Colonic mucosa (tissue), 4 donors: ENCODE measurements at regions not wholly inside any gene's neighbourhood (a gene's known extent, or its start where the extent isn't known, plus 50 kb on each side); places are given as distances from the start of the nearest gene placed in this dataset.

ENCODE experiments used
- DNase-seq: peaks from one replicate; pipeline ENCODE4 v3.0.0-alpha.2; 2020
- H3K27ac ChIP-seq: fragments of 200-600 bp; one replicate; pipeline ENCODE4 v1.8.0; 2021
- H3K27me3 ChIP-seq: fragments of 200-600 bp; one replicate; pipeline ENCODE4 v1.8.0; 2021
- H3K36me3 ChIP-seq: fragments of 200-600 bp; one replicate; pipeline ENCODE4 v1.8.0; 2021
- H3K4me1 ChIP-seq: fragments of 200-600 bp; one replicate; pipeline ENCODE4 v1.8.0; 2021; ENCODE audit warnings: mild to moderate bottlenecking
- H3K4me3 ChIP-seq: fragments of 200-600 bp; one replicate; pipeline ENCODE4 v1.8.0; 2021
- H3K9ac ChIP-seq, 2 donors: one replicate each; pipeline ENCODE4 v1.7.0; 2013; ENCODE audit warnings: control low read depth in 2 of 2, low read depth in 2 of 2, low read length in 2 of 2
- H3K9me3 ChIP-seq: fragments of 200-600 bp; one replicate; pipeline ENCODE4 v1.8.0; 2021
- CTCF ChIP-seq: fragments of 200-600 bp; IDR thresholded peaks from one replicate; pipeline ENCODE4 v1.8.0; 2022; ENCODE audit warnings: antibody characterized with exemption, mild to moderate bottlenecking
- intact Hi-C: fragments of 100-400 bp; cut with DNase I; formaldehyde crosslinking; loops from one replicate; pipeline ENCODE4 v1.14.1; 2022
- donor health status: healthy.
- donor health status: DM: no; HTN: no; CAD: no.
- donor health status: DM: no; HTN: no; CAD: no.

- no peaks in the 10 kb centered on the region for H3K9me3 ChIP-seq
- DNase-seq, result no peak
- H3K9ac ChIP-seq, result no peak overlapping the region
- H3K27ac ChIP-seq, result no peak overlapping the region
- intact Hi-C loops, result no loop called here
- no peaks in the 10 kb centered on the region for H3K27me3 ChIP-seq
- no peak for TF ChIP-seq CTCF
- no peak overlapping the region for H3K4me3 ChIP-seq
- no peaks in the 10 kb centered on the region for H3K36me3 ChIP-seq
- H3K4me1 ChIP-seq, result no peaks in the 10 kb centered on the region
These were observed 418.6 kb downstream of the TOX3 start for GRCh38 chr16:52128361-52128760.

- Histone ChIP-seq H3K27me3 (no peaks in the 10 kb centered on the region), H3K4me1 (no peaks in the 10 kb centered on the region), H3K4me3 (no peak overlapping the region), H3K36me3 (no peaks in the 10 kb centered on the region), H3K27ac (no peak overlapping the region), H3K9ac (no peak overlapping the region), H3K9me3 (no peaks in the 10 kb centered on the region)
- no peak for TF ChIP-seq CTCF
- no peak for DNase-seq
- intact Hi-C loops, result no loop called here
These were observed 423.1 kb downstream of the TOX3 start for GRCh38 chr16:52123842-52124241.

GRCh38 chr16:52123061-52123839 lies 423.7 kb downstream of the TOX3 start:
- H3K9ac ChIP-seq, result no peak overlapping the region
- no peak overlapping the region for H3K27ac ChIP-seq
- no peaks in the 10 kb centered on the region for H3K27me3 ChIP-seq
- H3K4me3 ChIP-seq, result no peak overlapping the region
- no peaks in the 10 kb centered on the region for H3K4me1 ChIP-seq
- no peaks in the 10 kb centered on the region for H3K9me3 ChIP-seq
- TF ChIP-seq CTCF, result no peak
- no peaks in the 10 kb centered on the region for H3K36me3 ChIP-seq
- intact Hi-C loops, result no loop called here
- no peak for DNase-seq

- H3K27ac ChIP-seq, result no peak overlapping the region
- DNase-seq, result no peak
- no peak overlapping the region for H3K4me3 ChIP-seq
- TF ChIP-seq CTCF, result no peak
- no peaks in the 10 kb centered on the region for H3K4me1 ChIP-seq
- H3K9me3 ChIP-seq, result no peaks in the 10 kb centered on the region
- no peaks in the 10 kb centered on the region for H3K36me3 ChIP-seq
- intact Hi-C loops, result no loop called here
- H3K27me3 ChIP-seq, result no peaks in the 10 kb centered on the region
- H3K9ac ChIP-seq, result no peak overlapping the region
These were observed 429.8 kb downstream of the TOX3 start for GRCh38 chr16:52117171-52117570.

- DNase-seq, result no peak
- TF ChIP-seq CTCF, result no peak
- Histone ChIP-seq H3K27me3 (no peaks in the 10 kb centered on the region), H3K27ac (no peak overlapping the region), H3K4me1 (no peaks in the 10 kb centered on the region), H3K4me3 (no peak overlapping the region), H3K9me3 (no peaks in the 10 kb centered on the region), H3K9ac (no peak overlapping the region), H3K36me3 (no peaks in the 10 kb centered on the region)
- intact Hi-C loops, result no loop called here
These were observed 432.6 kb downstream of the TOX3 start for GRCh38 chr16:52114379-52114778.
